ENCODE measurements at regions not wholly inside any gene's neighbourhood (a gene's known extent, or its start where the extent isn't known, plus 50 kb on each side); places are given as distances from the start of the nearest gene placed in this dataset.
"Not testable (repeated sequence)": the region's sequence is repeated elsewhere in the genome, so short reads cannot be mapped to it uniquely, and the experiment has no call there.

GRCh38 chr9:31839273-31839672 lies 545.2 kb upstream of the ACO1 start:
- DNase-seq, result no peak

- no peak for DNase-seq
These were observed 543.7 kb upstream of the ACO1 start for GRCh38 chr9:31840702-31841101.

- no peak for DNase-seq
These were observed 536.5 kb upstream of the ACO1 start for GRCh38 chr9:31847963-31848362.

GRCh38 chr9:31848505-31849285 lies 535.7 kb upstream of the ACO1 start:
- no peak for DNase-seq

GRCh38 chr9:31854187-31854586 lies 530.3 kb upstream of the ACO1 start:
- no peak for DNase-seq

GRCh38 chr9:31868830-31869229 lies 515.6 kb upstream of the ACO1 start:
- no peak for DNase-seq

GRCh38 chr9:31870276-31870675 lies 514.2 kb upstream of the ACO1 start:
- no peak for DNase-seq

GRCh38 chr9:31873722-31874121 lies 510.7 kb upstream of the ACO1 start:
- no peak for DNase-seq

- no peak for DNase-seq
These were observed 490.4 kb upstream of the ACO1 start for GRCh38 chr9:31894008-31894407.

- DNase-seq, result no peak
These were observed 476.1 kb upstream of the ACO1 start for GRCh38 chr9:31908158-31908890.

GRCh38 chr9:31908891-31909480 lies 475.5 kb upstream of the ACO1 start:
- no peak for DNase-seq

- no peak for DNase-seq
These were observed 471.8 kb upstream of the ACO1 start for GRCh38 chr9:31912636-31913035.

GRCh38 chr9:31916591-31917241 lies 467.7 kb upstream of the ACO1 start:
- no peak for DNase-seq

GRCh38 chr9:31937737-31938136 lies 446.7 kb upstream of the ACO1 start:
- DNase-seq, result not testable (repeated sequence)

GRCh38 chr9:31950756-31951155 lies 433.7 kb upstream of the ACO1 start:
- DNase-seq, result no peak

GRCh38 chr9:31958572-31958971 lies 425.9 kb upstream of the ACO1 start:
- DNase-seq, result no peak

- DNase-seq, result no peak
These were observed 414.9 kb upstream of the ACO1 start for GRCh38 chr9:31969552-31969951.

GRCh38 chr9:31983895-31984294 lies 400.5 kb upstream of the ACO1 start:
- DNase-seq, result no peak

- DNase-seq, result no peak
These were observed 388.1 kb upstream of the ACO1 start for GRCh38 chr9:31996331-31996730.

- DNase-seq, result no peak
These were observed 379.9 kb upstream of the ACO1 start for GRCh38 chr9:32004431-32005076.

- no peak for DNase-seq
These were observed 374.1 kb upstream of the ACO1 start for GRCh38 chr9:32010322-32010721.

- DNase-seq, result no peak
These were observed 373.4 kb upstream of the ACO1 start for GRCh38 chr9:32011049-32011448.

- no peak for DNase-seq
These were observed 368.6 kb upstream of the ACO1 start for GRCh38 chr9:32015795-32016194.
